A549 (cell line): ENCODE measurements at regions not wholly inside any gene's neighbourhood (a gene's known extent, or its start where the extent isn't known, plus 50 kb on each side); places are given as distances from the start of the nearest gene placed in this dataset.

Source experiments
- CHD4 ChIP-seq: fragments of 200-600 bp; sonication (generic); IDR thresholded peaks from 2 replicates; pipeline ENCODE4 v1.6.1; 2016; ENCODE audit warnings: antibody characterized with exemption, mild to moderate bottlenecking, borderline replicate concordance
- CTCF ChIP-seq: fragments of >200 bp; sonication (Bioruptor Twin); formaldehyde crosslinking; IDR thresholded peaks from 3 replicates; pipeline ENCODE4 v1.5.1; 2016
- GATA3 ChIP-seq: IDR thresholded peaks from 2 replicates; pipeline ENCODE4 v1.6.1; 2012; ENCODE audit warnings: borderline replicate concordance
- HEYL ChIP-seq: fragments of 250-450 bp; sonication (Bioruptor Pico); IDR thresholded peaks from 2 replicates; pipeline ENCODE4 v1.8.0; 2021; ENCODE audit warnings: mild to moderate bottlenecking, moderate library complexity
- JUNB ChIP-seq: fragments of >200 bp; sonication (Bioruptor Twin); formaldehyde crosslinking; IDR thresholded peaks from 2 replicates; pipeline ENCODE4 v1.6.1; 2016
- MAFK ChIP-seq: fragments of 450-650 bp; IDR thresholded peaks from 2 replicates; pipeline ENCODE4 v1.6.1; 2014; ENCODE audit not compliant: partially characterized antibody
- MAX ChIP-seq: IDR thresholded peaks from 2 replicates; pipeline ENCODE4 v1.6.1; 2012
- NPAS2 ChIP-seq: fragments of 250-450 bp; sonication (Bioruptor Pico); IDR thresholded peaks from 2 replicates; pipeline ENCODE4 v1.8.0; 2022; ENCODE audit warnings: mild to moderate bottlenecking, moderate library complexity, borderline replicate concordance
- NR3C1 ChIP-seq: fragments of >200 bp; sonication (Bioruptor Twin); formaldehyde crosslinking; IDR thresholded peaks from 3 replicates; pipeline ENCODE4 v1.6.1; 2017
- POLR2A ChIP-seq: IDR thresholded peaks from 2 replicates; pipeline ENCODE4 v1.6.1; 2012; ENCODE audit warnings: mild to moderate bottlenecking, low read length
- RAD21 ChIP-seq, 2 experiments: fragments of >200 bp in 1 of 2; sonication (Bioruptor Twin) in 1 of 2; formaldehyde crosslinking in 1 of 2; IDR thresholded peaks in 1 of 2; conservative IDR thresholded peaks in 1 of 2; 2 replicates in 1 of 2; 3 replicates in 1 of 2; pipeline ENCODE4 v1.6.1; 2012 to 2018; ENCODE audit warnings: inconsistent platforms in 1 of 2
- SMC3 ChIP-seq: fragments of >200 bp; sonication (Bioruptor Twin); formaldehyde crosslinking; IDR thresholded peaks from 3 replicates; pipeline ENCODE4 v1.6.1; 2018; ENCODE audit warnings: inconsistent platforms
- ZC3H11A ChIP-seq: fragments of 450-650 bp; IDR thresholded peaks from 2 replicates; pipeline ENCODE4 v1.6.1; 2014; ENCODE audit warnings: antibody characterized with exemption, mild to moderate bottlenecking

- TF ChIP-seq SMC3 (no peak), CTCF (no peak), POLR2A (no peak), ZC3H11A (no peak), CHD4 (no peak), NR3C1 (no peak), JUNB (no peak), RAD21 (conservative IDR thresholded peaks at IDR 0.05 in 1 of 2, IDR thresholded peaks at IDR 0.05 in 1 of 2) (no peak), NPAS2 (CRISPR knock-in tag) (no peak), HEYL (CRISPR knock-in tag) (no peak), MAFK (no peak), MAX (no peak), GATA3 (no peak)
Observed at GRCh38 chr6:85353012-85353411, 96.9 kb upstream of the NT5E start.
